OCI-LY1 (cell line): ENCODE measurements at regions not wholly inside any gene's neighbourhood (a gene's known extent, or its start where the extent isn't known, plus 50 kb on each side); places are given as distances from the start of the nearest gene placed in this dataset.

Experiments used
- CTCF ChIP-seq: fragments of 200-600 bp; sonication (generic), shearing (Covaris generic); IDR thresholded peaks from 2 replicates; pipeline ENCODE4 v1.5.1; 2017; ENCODE audit warnings: mild to moderate bottlenecking, antibody characterized with exemption, low read length, moderate library complexity, mixed read lengths
- EZH2 ChIP-seq: fragments of 200-600 bp; sonication (generic), shearing (Covaris generic); IDR thresholded peaks from 2 replicates; pipeline ENCODE4 v1.8.0; 2017; ENCODE audit warnings: borderline replicate concordance, mixed run types, mild to moderate bottlenecking, antibody characterized with exemption, low read length, moderate library complexity, mixed read lengths

GRCh38 chr22:48092866-48093265 is 1330.4 kb downstream of the TBC1D22A start:
- TF ChIP-seq CTCF, result no peak
- TF ChIP-seq EZH2, result no peak
